ENCODE measurements at regions not wholly inside any gene's neighbourhood (a gene's known extent, or its start where the extent isn't known, plus 50 kb on each side); places are given as distances from the start of the nearest gene placed in this dataset.
"Not testable (repeated sequence)": the region's sequence is repeated elsewhere in the genome, so short reads cannot be mapped to it uniquely, and the experiment has no call there.

DNA sequence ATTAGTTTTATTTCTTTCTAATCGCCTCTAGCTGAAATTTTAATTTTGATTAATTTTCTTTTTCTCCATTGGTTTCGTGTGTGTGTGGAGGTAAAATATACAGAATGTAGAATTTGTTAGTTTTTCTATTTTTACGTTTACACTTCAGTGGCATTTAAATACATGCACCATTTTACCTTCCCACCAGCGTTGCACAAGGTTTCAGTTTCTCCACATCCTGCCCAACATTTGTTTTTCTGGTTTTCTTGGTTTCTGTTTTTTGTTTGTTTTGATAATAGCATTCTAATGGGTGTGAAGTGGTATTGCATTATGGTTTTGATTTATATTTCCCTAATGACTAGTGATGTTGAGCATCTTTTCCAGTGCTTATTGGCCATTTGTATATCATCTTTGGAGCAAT, 871.4 kb upstream of the DEFB115 start:
- not testable (repeated sequence) for DNase-seq (ENCODE audit: low read depth in 3 of 3, low spot score in 1 of 3)

DNA sequence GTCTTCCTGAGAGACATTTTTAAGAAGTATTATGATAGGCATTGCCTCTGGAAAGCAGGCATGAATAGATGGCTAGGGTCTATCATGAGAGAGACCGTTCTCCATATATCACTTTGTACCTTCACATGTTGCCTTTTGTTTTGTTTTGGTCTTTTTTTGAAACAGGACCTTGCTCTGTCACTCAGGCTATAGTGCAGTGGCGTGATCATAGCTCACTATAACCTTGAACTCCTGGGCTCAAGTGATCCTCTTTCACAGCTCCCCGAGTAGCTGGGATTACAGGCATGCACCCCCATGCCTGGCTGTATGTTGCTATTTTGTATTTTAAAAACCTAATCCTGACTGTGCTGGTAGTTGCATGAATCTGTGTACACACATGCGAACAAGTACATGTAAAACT, 869.6 kb upstream of the DEFB115 start:
- not testable (repeated sequence) for DNase-seq (ENCODE audit: low read depth in 3 of 3, low spot score in 1 of 3)

DNA sequence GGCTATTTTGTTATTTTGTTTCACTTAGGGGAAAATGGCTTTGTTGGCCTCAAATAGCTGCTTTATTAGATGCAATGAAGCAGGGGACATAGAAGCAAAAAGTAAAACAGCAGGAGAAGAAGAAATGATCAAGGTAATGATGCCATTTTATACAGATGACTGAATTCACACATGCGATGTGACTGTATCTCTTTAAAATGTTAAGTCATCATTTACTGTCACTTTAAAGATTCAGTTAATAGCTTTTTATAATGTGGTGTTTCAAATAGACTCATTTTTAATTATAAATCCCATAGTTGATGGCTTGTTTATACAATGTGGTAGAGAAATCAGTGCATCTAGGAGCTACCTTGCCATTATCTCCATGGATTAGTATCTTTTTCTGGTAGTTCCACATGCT, 863.9 kb upstream of the DEFB115 start:
- not testable (repeated sequence) for DNase-seq (ENCODE audit: low read depth in 3 of 3, low spot score in 1 of 3)

DNA sequence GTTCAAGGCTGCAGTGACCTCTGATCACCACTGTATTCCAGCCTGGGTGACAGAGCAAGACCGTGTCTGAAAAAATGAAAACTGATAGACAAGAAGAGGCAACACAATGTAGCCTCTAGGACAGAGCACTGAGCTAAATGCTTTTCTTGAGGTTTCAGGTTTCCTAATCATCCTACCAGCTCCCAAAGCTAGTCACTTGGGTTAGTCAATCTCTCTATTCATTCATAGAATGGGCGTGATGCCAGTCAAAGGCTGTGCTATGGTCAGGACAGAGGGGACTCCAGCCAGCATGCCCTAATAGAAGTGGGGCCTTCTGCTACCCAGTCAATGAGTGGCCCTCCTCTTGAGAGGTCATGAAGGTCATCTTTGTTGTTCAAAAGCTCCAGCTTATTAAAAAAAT, 860.4 kb upstream of the DEFB115 start:
- DNase-seq (ENCODE audit: low read depth in 3 of 3, low spot score in 1 of 3) = not testable (repeated sequence)

DNA sequence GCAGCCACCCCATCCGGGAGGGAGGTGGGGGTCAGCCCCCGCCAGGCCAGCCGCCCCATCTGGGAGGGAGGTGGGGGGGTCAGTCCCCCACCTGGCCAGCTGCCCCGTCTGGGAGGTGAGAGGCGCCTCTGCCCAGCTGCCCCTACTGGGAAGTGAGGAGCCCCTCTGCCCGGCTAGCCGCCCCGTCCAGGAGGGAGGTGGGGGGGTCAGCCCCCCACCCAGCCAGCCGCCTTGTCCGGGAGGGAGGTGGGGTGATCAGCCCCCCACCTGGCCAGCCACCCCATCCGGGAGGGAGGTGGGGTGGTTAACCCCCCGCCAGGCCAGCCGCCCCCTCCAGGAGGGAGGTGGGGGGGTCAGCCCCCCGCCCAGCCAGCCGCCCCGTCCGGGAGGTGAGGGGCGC, 852.4 kb upstream of the DEFB115 start:
- not testable (repeated sequence) for DNase-seq (ENCODE audit: low read depth in 3 of 3, low spot score in 1 of 3)

DNA sequence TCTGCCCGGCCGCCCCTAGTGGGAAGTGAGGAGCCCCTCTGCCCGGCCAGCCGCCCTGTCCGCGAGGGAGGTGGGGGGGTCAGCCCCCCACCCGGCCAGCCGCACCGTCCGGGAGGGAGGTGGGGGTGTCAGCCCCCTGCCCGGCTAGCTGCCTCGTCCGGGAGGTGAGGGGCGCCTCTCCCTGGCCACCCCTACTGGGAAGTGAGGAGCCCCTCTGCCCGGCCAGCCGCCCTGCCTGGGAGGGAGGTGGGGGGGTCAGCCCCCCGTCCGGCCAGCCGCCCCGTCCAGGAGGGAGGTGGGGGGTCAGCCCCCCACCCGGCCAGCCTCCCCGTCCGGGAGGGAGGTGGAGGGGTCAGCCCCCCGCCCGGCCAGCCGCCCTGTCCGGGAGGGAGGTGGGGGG, 851.9 kb upstream of the DEFB115 start:
- not testable (repeated sequence) for DNase-seq (ENCODE audit: low read depth in 3 of 3, low spot score in 1 of 3)

DNA sequence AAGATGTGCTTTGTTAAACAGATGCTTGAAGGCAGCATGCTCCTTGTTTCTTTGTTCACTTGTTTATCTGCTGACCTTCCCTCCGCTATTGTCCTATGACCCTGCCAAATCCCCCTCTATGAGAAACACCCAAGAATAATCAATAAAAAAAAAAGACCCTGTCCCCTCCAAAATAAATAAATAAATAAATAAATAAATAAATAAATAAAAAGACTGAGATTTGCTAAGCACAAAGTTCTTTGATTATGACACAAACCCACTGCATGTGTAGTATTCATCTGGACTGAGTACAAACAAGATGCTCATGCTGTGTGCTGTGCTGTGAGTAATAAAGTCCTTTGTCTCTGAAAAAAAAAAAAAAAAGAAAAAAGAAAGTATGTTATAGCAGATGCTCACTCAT, 851.1 kb upstream of the DEFB115 start:
- not testable (repeated sequence) for DNase-seq (ENCODE audit: low read depth in 3 of 3, low spot score in 1 of 3)

DNA sequence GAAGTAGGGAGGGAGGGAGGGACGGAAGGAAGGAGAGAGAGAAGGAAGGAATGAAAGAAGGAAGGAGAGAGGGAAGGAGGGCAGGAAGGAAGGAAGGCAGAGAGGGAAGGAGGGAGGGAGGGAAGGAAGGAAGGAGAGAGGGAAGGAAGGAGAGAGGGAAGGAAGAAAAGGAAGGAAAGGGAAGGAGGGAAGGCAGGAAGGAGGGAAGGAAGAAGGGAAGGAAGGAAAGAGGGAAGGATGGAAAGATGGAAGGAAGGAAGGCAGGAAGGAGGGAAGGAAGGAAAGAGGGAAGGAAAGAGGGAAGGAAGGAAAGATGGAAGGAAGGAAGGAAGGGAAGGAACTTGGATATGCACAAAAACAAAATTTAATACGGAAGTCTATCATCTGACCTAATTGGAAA, 844.5 kb upstream of the DEFB115 start:
- DNase-seq (ENCODE audit: low read depth in 3 of 3, low spot score in 1 of 3) = no peak

DNA sequence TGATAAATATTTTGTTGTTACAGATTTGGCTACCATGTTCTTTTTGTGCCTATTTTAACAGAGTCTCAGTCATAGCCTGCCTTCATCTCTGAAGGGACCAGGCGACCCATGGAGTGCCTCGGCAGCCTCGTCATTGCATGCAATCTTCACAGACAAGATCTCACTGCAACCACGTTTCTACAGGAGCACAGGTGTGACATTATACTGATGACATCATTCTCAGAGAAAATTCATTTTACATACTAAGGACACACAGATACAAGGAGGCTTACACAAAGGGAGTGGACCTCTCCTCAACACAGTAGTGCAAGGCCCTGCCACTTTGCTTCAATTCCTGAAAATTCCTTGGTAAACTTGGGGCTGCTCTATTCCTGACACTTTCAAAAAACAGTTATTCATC, 840.1 kb upstream of the DEFB115 start:
- DNase-seq (ENCODE audit: low read depth in 3 of 3, low spot score in 1 of 3) = not testable (repeated sequence)

DNA sequence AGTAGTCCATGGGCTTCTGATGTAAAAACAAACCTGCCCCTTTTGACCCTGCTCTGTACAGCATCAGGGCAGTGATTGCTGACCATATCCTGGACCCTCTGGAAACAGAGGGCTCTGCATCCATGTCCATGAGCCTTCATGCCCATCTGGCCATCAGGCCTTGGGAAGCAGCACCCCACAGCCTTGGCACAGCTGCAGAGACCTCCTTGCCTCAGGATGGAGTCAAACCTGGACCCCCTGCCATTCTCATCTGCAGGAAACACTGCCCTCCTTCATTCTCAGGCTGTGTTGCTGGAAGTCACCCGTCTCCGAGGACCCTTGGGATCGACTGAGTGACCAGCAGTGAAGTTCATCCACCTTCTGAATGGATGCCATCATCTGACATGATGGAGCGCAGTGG, 839.1 kb upstream of the DEFB115 start:
- DNase-seq (ENCODE audit: low read depth in 3 of 3, low spot score in 1 of 3) = not testable (repeated sequence)

DNA sequence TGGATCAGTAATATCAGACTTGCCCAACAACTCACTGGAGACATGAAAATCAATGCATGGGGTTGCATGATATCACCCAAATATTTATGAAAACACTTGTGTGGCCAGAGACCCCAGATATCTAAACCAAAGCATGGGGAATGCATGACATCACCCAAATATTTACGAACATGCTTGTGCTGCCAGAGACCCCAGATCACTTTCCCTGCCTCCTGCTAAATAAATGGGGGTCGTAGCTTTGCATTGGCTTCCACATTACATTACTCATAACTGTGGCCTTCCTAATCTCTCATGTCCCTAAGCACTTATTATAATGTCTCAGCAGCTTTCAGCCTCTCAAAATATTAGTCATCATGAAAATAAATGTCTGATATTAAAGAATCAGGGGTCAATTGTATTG, 838.0 kb upstream of the DEFB115 start:
- no peak for DNase-seq (ENCODE audit: low read depth in 3 of 3, low spot score in 1 of 3)

DNA sequence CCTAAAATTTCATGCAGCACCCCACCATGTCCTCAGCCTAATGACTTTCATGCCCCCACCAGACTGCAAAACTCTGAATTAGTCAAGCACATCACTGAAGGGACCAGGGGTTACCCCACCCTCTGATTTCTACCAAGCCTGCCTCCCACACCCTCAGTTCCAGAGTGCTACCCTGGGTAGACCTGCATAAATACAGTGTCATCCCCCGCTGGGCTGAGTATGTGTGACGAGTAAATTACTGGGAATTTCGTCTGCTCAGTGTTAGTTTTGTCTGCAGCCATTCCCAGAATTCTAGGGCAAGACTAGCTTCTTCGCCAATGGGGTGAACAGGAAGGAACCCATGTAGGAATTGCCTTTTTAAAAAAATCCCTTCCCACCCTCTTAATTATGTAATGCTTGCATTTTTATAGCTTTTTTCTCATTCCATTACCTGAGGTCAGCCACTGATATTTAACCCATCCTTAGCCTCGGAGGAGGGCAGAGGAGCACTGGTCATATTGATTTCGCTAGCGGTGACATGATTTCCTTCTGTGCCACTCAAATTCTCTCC, 837.5 kb upstream of the DEFB115 start:
- not testable (repeated sequence) for DNase-seq (ENCODE audit: low read depth in 3 of 3, low spot score in 1 of 3)
